OCI-LY7 (cell line): ENCODE measurements at regions not wholly inside any gene's neighbourhood (a gene's known extent, or its start where the extent isn't known, plus 50 kb on each side); places are given as distances from the start of the nearest gene placed in this dataset.

Experiments used
- BruUV-seq: library from RNA; stranded (reverse); fragments of 400-500 nt; replicated peaks from 2 replicates; lab custom pipeline; 2021; lab: Mats Ljungman, UMichigan
- CTCF ChIA-PET: fragments of 300-600 bp; sonication (Branson Sonifier 250); formaldehyde crosslinking; loops from one replicate; lab custom pipeline; 2022; ENCODE audit warnings: antibody characterized with exemption; ENCODE audit not compliant: unreplicated experiment; lab: Charles Lee
- POLR2A ChIA-PET: fragments of 300-600 bp; sonication (Branson Sonifier 250); formaldehyde crosslinking; loops from one replicate; lab custom pipeline; 2022; ENCODE audit warnings: antibody characterized with exemption; lab: Charles Lee
- DNase-seq: peaks from one replicate; pipeline ENCODE4 v3.0.0-alpha.2; 2015; ENCODE audit warnings: low spot score
- H2AFZ ChIP-seq: fragments of 200-600 bp; sonication (generic), shearing (Covaris generic); 2 replicates; pipeline ENCODE4 v1.6.1; 2014; ENCODE audit warnings: mild to moderate bottlenecking, antibody characterized with exemption, low read length, moderate library complexity
- H3K27ac ChIP-seq: fragments of 200-600 bp; sonication (generic); 2 replicates; pipeline ENCODE4 v1.5.1; 2014; ENCODE audit warnings: mixed run types, low read depth, mild to moderate bottlenecking, moderate library complexity, low read length, inconsistent platforms; ENCODE audit not compliant: poor library complexity, severe bottlenecking
- H3K36me3 ChIP-seq: fragments of 200-600 bp; sonication (generic); 2 replicates; pipeline ENCODE4 v1.6.1; 2014; ENCODE audit warnings: mild to moderate bottlenecking, antibody characterized with exemption, low read length, moderate library complexity, mixed read lengths; ENCODE audit not compliant: insufficient read depth
- H3K4me1 ChIP-seq: fragments of 200-600 bp; sonication (generic); 2 replicates; pipeline ENCODE4 v1.5.1; 2014; ENCODE audit warnings: mild to moderate bottlenecking, low read length; ENCODE audit not compliant: insufficient read depth, poor library complexity, severe bottlenecking
- H3K4me2 ChIP-seq: fragments of 200-600 bp; sonication (generic); 2 replicates; pipeline ENCODE4 v1.6.1; 2014; ENCODE audit warnings: mild to moderate bottlenecking, low read length
- H3K4me3 ChIP-seq: fragments of 200-600 bp; sonication (generic); 2 replicates; pipeline ENCODE4 v1.5.1; 2014; ENCODE audit warnings: mild to moderate bottlenecking, low read depth, low read length; ENCODE audit not compliant: poor library complexity, severe bottlenecking
- H3K79me2 ChIP-seq: fragments of 200-600 bp; sonication (generic); 2 replicates; pipeline ENCODE4 v1.6.1; 2016; ENCODE audit warnings: low read depth, mild to moderate bottlenecking, low read length, moderate library complexity, mixed read lengths; ENCODE audit not compliant: insufficient read depth
- H3K9me2 ChIP-seq: fragments of 200-600 bp; sonication (generic); 2 replicates; pipeline ENCODE4 v1.6.1; 2016; ENCODE audit warnings: mild to moderate bottlenecking, low read length, mixed read lengths; ENCODE audit not compliant: insufficient read depth
- H3K9me3 ChIP-seq: fragments of 200-600 bp; sonication (generic); 2 replicates; pipeline ENCODE4 v1.6.1; 2014; ENCODE audit warnings: mild to moderate bottlenecking, mixed run types, low read length, mixed read lengths
- H4K20me1 ChIP-seq: fragments of 200-600 bp; sonication (generic); 2 replicates; pipeline ENCODE4 v1.6.1; 2014; ENCODE audit warnings: mild to moderate bottlenecking, antibody characterized with exemption, low read length, moderate library complexity, mixed read lengths; ENCODE audit not compliant: insufficient read depth
- CTCF ChIP-seq: fragments of 200-600 bp; sonication (generic); conservative IDR thresholded peaks from 2 replicates; pipeline ENCODE4 v1.5.1; 2014; ENCODE audit warnings: mild to moderate bottlenecking, antibody characterized with exemption, low read length, moderate library complexity, mixed read lengths
- EZH2phosphoT487 ChIP-seq: fragments of 200-600 bp; sonication (generic); IDR thresholded peaks from 2 replicates; pipeline ENCODE4 v1.6.1; 2018; ENCODE audit warnings: low read depth, borderline replicate concordance, mild to moderate bottlenecking, mixed run types, antibody characterized with exemption, low read length, moderate library complexity, mixed read lengths
- intact Hi-C: fragments of 100-400 bp; cut with micrococcal nuclease; formaldehyde crosslinking; loops from one replicate; pipeline ENCODE4 v1.10.0; 2022; ENCODE audit not compliant: unreplicated experiment

DNA sequence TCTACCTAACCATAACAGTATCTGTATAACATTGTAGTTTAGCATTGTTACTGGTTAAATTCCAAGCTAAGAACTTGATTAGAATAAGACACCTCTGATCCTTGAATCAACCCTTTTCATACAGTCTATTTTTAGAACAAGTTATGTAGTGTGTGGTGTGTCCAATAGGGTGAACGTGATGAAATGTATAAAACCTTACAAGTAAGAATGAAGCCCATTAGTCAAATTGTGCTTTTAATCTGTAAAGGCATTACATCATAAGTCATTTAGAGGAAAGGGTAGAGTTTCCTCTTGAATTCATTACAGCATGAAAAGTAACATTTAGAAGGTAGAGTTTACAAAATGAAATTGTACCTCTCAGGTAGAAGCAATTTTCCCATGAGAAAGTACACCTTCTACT, 479.2 kb downstream of the LTN1 start:
- Histone ChIP-seq H3K36me3 (no peaks in the 10 kb centered on the region), H3K27ac (no peak overlapping the region), H3K79me2 (no peaks in the 10 kb centered on the region), H3K4me3 (no peak overlapping the region), H3K4me1 (peaks cover 18% of the 10 kb centered on the region), H3K4me2 (no peak overlapping the region), H3K9me2 (no peaks in the 10 kb centered on the region), H2AFZ (no peak overlapping the region), H3K9me3 (no peaks in the 10 kb centered on the region), H4K20me1 (no peaks in the 10 kb centered on the region)
- CTCF ChIA-PET, result no interaction called here
- no peak for DNase-seq
- POLR2A ChIA-PET, result no interaction called here
- intact Hi-C loops, result loop anchor here (10.0 kb wide), 1 partner anchor 431 kb away; no protein-coding TSS in a partner anchor
- no TSS peak for BruUV-seq
- TF ChIP-seq EZH2phosphoT487, result no peak
- no peak for TF ChIP-seq CTCF

- BruUV-seq, result no TSS peak
- H3K9me3 ChIP-seq, result no peaks in the 10 kb centered on the region
- no peaks in the 10 kb centered on the region for H3K36me3 ChIP-seq
- no peak overlapping the region for H3K4me3 ChIP-seq
- no peak overlapping the region for H3K4me2 ChIP-seq
- no peak for DNase-seq
- no peaks in the 10 kb centered on the region for H3K4me1 ChIP-seq
- H4K20me1 ChIP-seq, result no peaks in the 10 kb centered on the region
- ChIA-PET CTCF (no interaction called here), POLR2A (no interaction called here)
- H3K27ac ChIP-seq, result no peak overlapping the region
- no peak for TF ChIP-seq CTCF
- no peak for TF ChIP-seq EZH2phosphoT487
- no peaks in the 10 kb centered on the region for H3K9me2 ChIP-seq
- intact Hi-C loops, result no loop called here
- no peak overlapping the region for H2AFZ ChIP-seq
- no peaks in the 10 kb centered on the region for H3K79me2 ChIP-seq
Observed at GRCh38 chr21:28509031-28509430, 483.6 kb downstream of the LTN1 start.

DNA sequence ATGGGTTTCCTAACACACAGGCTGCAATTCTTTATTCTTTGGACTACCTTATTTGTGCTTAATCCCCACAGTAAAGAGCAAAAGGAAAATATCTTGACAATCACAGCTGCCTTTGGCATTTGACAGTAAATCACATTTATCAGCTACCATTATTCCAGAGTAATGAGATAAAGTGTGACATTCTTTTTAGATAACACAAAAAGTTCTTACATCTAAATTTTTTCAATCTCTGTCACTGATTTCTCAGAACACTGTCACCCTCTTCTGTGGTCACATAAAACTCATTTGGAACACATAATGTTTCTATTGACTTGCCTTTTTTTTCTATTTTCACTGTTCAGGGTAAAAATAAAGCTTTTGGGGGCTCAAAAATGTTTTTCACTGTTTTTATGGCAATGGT, 484.6 kb downstream of the LTN1 start:
- H2AFZ ChIP-seq, result no peak overlapping the region
- ChIA-PET CTCF (no interaction called here), POLR2A (no interaction called here)
- H3K36me3 ChIP-seq, result no peaks in the 10 kb centered on the region
- BruUV-seq, result no TSS peak
- TF ChIP-seq EZH2phosphoT487, result no peak
- no peak for TF ChIP-seq CTCF
- H4K20me1 ChIP-seq, result no peaks in the 10 kb centered on the region
- H3K4me2 ChIP-seq, result no peak overlapping the region
- no peaks in the 10 kb centered on the region for H3K4me1 ChIP-seq
- no peaks in the 10 kb centered on the region for H3K9me2 ChIP-seq
- no peak for DNase-seq
- H3K27ac ChIP-seq, result no peak overlapping the region
- intact Hi-C loops, result no loop called here
- H3K79me2 ChIP-seq, result no peaks in the 10 kb centered on the region
- H3K9me3 ChIP-seq, result no peaks in the 10 kb centered on the region
- H3K4me3 ChIP-seq, result no peak overlapping the region
